ENCODE measurements at regions not wholly inside any gene's neighbourhood (a gene's known extent, or its start where the extent isn't known, plus 50 kb on each side); places are given as distances from the start of the nearest gene placed in this dataset.

DNA sequence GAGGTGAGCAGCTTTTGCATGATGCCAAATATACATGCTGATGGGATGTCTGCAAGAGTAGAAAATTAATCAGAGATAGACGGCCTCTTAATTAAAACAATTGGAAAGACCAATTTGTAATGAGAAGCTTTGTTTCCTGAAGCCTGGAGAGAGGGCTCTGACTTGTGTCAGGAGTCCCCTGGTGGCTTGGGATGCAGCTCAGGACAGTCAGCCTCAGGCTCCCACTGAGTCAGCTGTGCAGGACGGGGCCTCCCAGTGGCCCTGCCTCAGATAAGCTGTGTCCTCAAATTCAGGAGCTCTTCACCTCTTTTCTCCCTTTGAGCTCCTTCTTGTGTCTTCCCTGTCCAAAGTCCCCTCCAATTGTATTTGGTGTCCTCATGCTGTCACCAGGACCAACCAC is 438.9 kb upstream of the PODXL start:
- TF ChIP-seq POLR2AphosphoS5 (IDR thresholded peaks at IDR 0.05; ENCODE audit: low read depth, low read length), result no peak
- no peak for TF ChIP-seq POLR2A (IDR thresholded peaks at IDR 0.05; ENCODE audit: low read depth, low read length)
- no peak for TF ChIP-seq TAF1 (IDR thresholded peaks at IDR 0.05; ENCODE audit: low read depth, low read length)
